Activated CD8-positive, alpha-beta T cell treated with anti-CD3 and anti-CD28 coated beads for 36 hours (primary cell): ENCODE measurements at regions not wholly inside any gene's neighbourhood (a gene's known extent, or its start where the extent isn't known, plus 50 kb on each side); places are given as distances from the start of the nearest gene placed in this dataset.

Experiments
- ATAC-seq: fragments of 200-7000 bp; cut with Tn5 transposase; one replicate; pipeline ENCODE4 v1.10.0; 2021; ENCODE audit warnings: mild to moderate bottlenecking, moderate library complexity
- CTCF ChIA-PET: fragments of 350-600 bp; sonication (Branson Sonifier 250); formaldehyde crosslinking; loops from one replicate; lab custom pipeline; 2021; ENCODE audit warnings: antibody characterized with exemption; lab: Charles Lee
- POLR2A ChIA-PET: fragments of 350-600 bp; sonication (Branson Sonifier 250); formaldehyde crosslinking; loops from one replicate; lab custom pipeline; 2021; ENCODE audit warnings: antibody characterized with exemption; lab: Charles Lee
- DNase-seq: peaks from one replicate; pipeline ENCODE4 v3.0.0-alpha.2; 2020
- H3K27ac Mint-ChIP-seq: one replicate; pipeline ENCODE4 v1.8.0; 2021; ENCODE audit warnings: mild to moderate bottlenecking, mixed read lengths
- H3K27me3 Mint-ChIP-seq: one replicate; pipeline ENCODE4 v1.8.0; 2021; ENCODE audit warnings: mixed read lengths
- H3K36me3 Mint-ChIP-seq: one replicate; pipeline ENCODE4 v1.8.0; 2021; ENCODE audit warnings: low read depth, mixed read lengths
- H3K4me1 Mint-ChIP-seq: one replicate; pipeline ENCODE4 v1.8.0; 2021; ENCODE audit warnings: low read depth, mixed read lengths
- H3K4me3 Mint-ChIP-seq: one replicate; pipeline ENCODE4 v1.8.0; 2021; ENCODE audit warnings: mild to moderate bottlenecking, moderate library complexity, mixed read lengths
- H3K9me3 Mint-ChIP-seq: one replicate; pipeline ENCODE4 v1.8.0; 2021; ENCODE audit warnings: mixed read lengths
- CTCF ChIP-seq: fragments of 200-600 bp; IDR thresholded peaks from one replicate; pipeline ENCODE4 v1.8.0; 2022; ENCODE audit warnings: antibody characterized with exemption, mild to moderate bottlenecking
- intact Hi-C: fragments of 100-400 bp; cut with micrococcal nuclease; formaldehyde crosslinking; loops from one replicate; pipeline ENCODE4 v1.10.0; 2022

GRCh38 chr6:163754866-163755265, 340.3 kb downstream of the QKI start:
- no peak overlapping the region for H3K4me3 Mint-ChIP-seq
- peaks cover 17% of the 10 kb centered on the region for H3K27me3 Mint-ChIP-seq
- DNase-seq: no peak
- intact Hi-C loops: no loop called here
- H3K9me3 Mint-ChIP-seq: peaks cover 3% of the 10 kb centered on the region
- ATAC-seq: no peak
- no peak for TF ChIP-seq CTCF
- ChIA-PET CTCF (no interaction called here), POLR2A (no interaction called here)
- no peaks in the 10 kb centered on the region for H3K36me3 Mint-ChIP-seq
- H3K27ac Mint-ChIP-seq: no peak overlapping the region
- H3K4me1 Mint-ChIP-seq: peaks cover 17% of the 10 kb centered on the region

- H3K27me3 Mint-ChIP-seq: peaks cover 22% of the 10 kb centered on the region
- no peak overlapping the region for H3K4me3 Mint-ChIP-seq
- POLR2A ChIA-PET: no interaction called here
- peak; percentile 43 for ATAC-seq
- no peak for DNase-seq
- no peak overlapping the region for H3K27ac Mint-ChIP-seq
- H3K36me3 Mint-ChIP-seq: no peaks in the 10 kb centered on the region
- no peak for TF ChIP-seq CTCF
- CTCF ChIA-PET: no interaction called here
- peaks cover 17% of the 10 kb centered on the region for H3K4me1 Mint-ChIP-seq
- peaks cover 3% of the 10 kb centered on the region for H3K9me3 Mint-ChIP-seq
- intact Hi-C loops: no loop called here
Measured at GRCh38 chr6:163753430-163753829, 338.9 kb downstream of the QKI start.

GRCh38 chr6:163752446-163752845, 337.9 kb downstream of the QKI start:
- ATAC-seq: no peak
- ChIA-PET CTCF (no interaction called here), POLR2A (no interaction called here)
- H3K36me3 Mint-ChIP-seq: no peaks in the 10 kb centered on the region
- intact Hi-C loops: no loop called here
- H3K27ac Mint-ChIP-seq: no peak overlapping the region
- TF ChIP-seq CTCF: no peak
- no peak for DNase-seq
- peaks cover 18% of the 10 kb centered on the region for H3K27me3 Mint-ChIP-seq
- H3K4me3 Mint-ChIP-seq: no peak overlapping the region
- peaks cover 17% of the 10 kb centered on the region for H3K4me1 Mint-ChIP-seq
- peaks cover 3% of the 10 kb centered on the region for H3K9me3 Mint-ChIP-seq

GRCh38 chr6:163751032-163751525, 336.6 kb downstream of the QKI start:
- Mint-ChIP-seq H3K36me3 (no peaks in the 10 kb centered on the region), H3K4me1 (peaks cover 17% of the 10 kb centered on the region), H3K27ac (peak overlapping the region; percentile 84), H3K9me3 (peaks cover 3% of the 10 kb centered on the region), H3K4me3 (peak overlapping the region; percentile 37), H3K27me3 (peaks cover 24% of the 10 kb centered on the region)
- ChIA-PET CTCF (no interaction called here), POLR2A (no interaction called here)
- ATAC-seq: peak; percentile 62
- TF ChIP-seq CTCF: no peak
- peak; percentile 57 for DNase-seq
- intact Hi-C loops: no loop called here

GRCh38 chr6:163750431-163751031, 336.0 kb downstream of the QKI start:
- H3K27me3 Mint-ChIP-seq: peaks cover 26% of the 10 kb centered on the region
- H3K9me3 Mint-ChIP-seq: peaks cover 3% of the 10 kb centered on the region
- DNase-seq: peak; percentile 44
- no peak for TF ChIP-seq CTCF
- ChIA-PET POLR2A (no interaction called here), CTCF (no interaction called here)
- peaks cover 17% of the 10 kb centered on the region for H3K4me1 Mint-ChIP-seq
- intact Hi-C loops: no loop called here
- peak overlapping the region; percentile 37 for H3K4me3 Mint-ChIP-seq
- peak overlapping the region; percentile 84 for H3K27ac Mint-ChIP-seq
- peak; percentile 70 for ATAC-seq
- H3K36me3 Mint-ChIP-seq: no peaks in the 10 kb centered on the region
